Cardiac muscle cell (in vitro differentiated cells and primary cell): ENCODE measurements at regions not wholly inside any gene's neighbourhood (a gene's known extent, or its start where the extent isn't known, plus 50 kb on each side); places are given as distances from the start of the nearest gene placed in this dataset.

Source experiments
- DNase-seq, 2 donors: peaks; one replicate each; pipeline versions ENCODE4 v3.0.0 to v3.0.0-alpha.2; 2010 to 2017; ENCODE audit warnings: low read depth in 1 of 2, low spot score in 1 of 2
- H3K27ac ChIP-seq: fragments of 200-600 bp; sonication (generic); 2 replicates; pipeline ENCODE4 v1.5.1; 2016
- H3K27me3 ChIP-seq: fragments of 200-600 bp; sonication (generic); 2 replicates; pipeline ENCODE4 v1.6.0; 2016; ENCODE audit warnings: control low read depth
- H3K36me3 ChIP-seq: fragments of 200-600 bp; sonication (generic); 2 replicates; pipeline ENCODE4 v1.5.1; 2016; ENCODE audit warnings: control low read depth
- H3K4me1 ChIP-seq: fragments of 200-600 bp; sonication (generic); 2 replicates; pipeline ENCODE4 v1.8.1; 2017; ENCODE audit warnings: low read depth, mild to moderate bottlenecking, mixed run types
- H3K4me3 ChIP-seq: fragments of 200-600 bp; sonication (generic); 2 replicates; pipeline ENCODE4 v1.5.1; 2016; ENCODE audit warnings: mild to moderate bottlenecking
- H3K9me3 ChIP-seq: fragments of 200-600 bp; sonication (generic); 2 replicates; pipeline ENCODE4 v1.5.1; 2017; ENCODE audit warnings: low read depth, mild to moderate bottlenecking, control low read depth
- TF ChIP-seq, protein P1 (sequence below): IDR thresholded peaks from 2 replicates; pipeline ENCODE4 v1.5.1; 2012; ENCODE audit warnings: low read depth, mild to moderate bottlenecking, low read length

GRCh38 chr1:187433598-187433997 lies 604.8 kb downstream of the PLA2G4A start:
- TF ChIP-seq, protein P1, sequence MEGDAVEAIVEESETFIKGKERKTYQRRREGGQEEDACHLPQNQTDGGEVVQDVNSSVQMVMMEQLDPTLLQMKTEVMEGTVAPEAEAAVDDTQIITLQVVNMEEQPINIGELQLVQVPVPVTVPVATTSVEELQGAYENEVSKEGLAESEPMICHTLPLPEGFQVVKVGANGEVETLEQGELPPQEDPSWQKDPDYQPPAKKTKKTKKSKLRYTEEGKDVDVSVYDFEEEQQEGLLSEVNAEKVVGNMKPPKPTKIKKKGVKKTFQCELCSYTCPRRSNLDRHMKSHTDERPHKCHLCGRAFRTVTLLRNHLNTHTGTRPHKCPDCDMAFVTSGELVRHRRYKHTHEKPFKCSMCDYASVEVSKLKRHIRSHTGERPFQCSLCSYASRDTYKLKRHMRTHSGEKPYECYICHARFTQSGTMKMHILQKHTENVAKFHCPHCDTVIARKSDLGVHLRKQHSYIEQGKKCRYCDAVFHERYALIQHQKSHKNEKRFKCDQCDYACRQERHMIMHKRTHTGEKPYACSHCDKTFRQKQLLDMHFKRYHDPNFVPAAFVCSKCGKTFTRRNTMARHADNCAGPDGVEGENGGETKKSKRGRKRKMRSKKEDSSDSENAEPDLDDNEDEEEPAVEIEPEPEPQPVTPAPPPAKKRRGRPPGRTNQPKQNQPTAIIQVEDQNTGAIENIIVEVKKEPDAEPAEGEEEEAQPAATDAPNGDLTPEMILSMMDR, result no peak
- no peaks in the 10 kb centered on the region for H3K9me3 ChIP-seq
- DNase-seq, result no peak
- no peaks in the 10 kb centered on the region for H3K27me3 ChIP-seq
- H3K27ac ChIP-seq, result no peak overlapping the region
- H3K36me3 ChIP-seq, result no peaks in the 10 kb centered on the region
- H3K4me3 ChIP-seq, result no peak overlapping the region
- H3K4me1 ChIP-seq, result peaks cover 5% of the 10 kb centered on the region

- H3K27me3 ChIP-seq, result no peaks in the 10 kb centered on the region
- no peak overlapping the region for H3K27ac ChIP-seq
- DNase-seq, result no peak
- no peak overlapping the region for H3K4me3 ChIP-seq
- H3K9me3 ChIP-seq, result no peaks in the 10 kb centered on the region
- no peaks in the 10 kb centered on the region for H3K36me3 ChIP-seq
- no peaks in the 10 kb centered on the region for H3K4me1 ChIP-seq
- TF ChIP-seq, protein P1, result no peak
Measured at GRCh38 chr1:187442603-187443002, 613.9 kb downstream of the PLA2G4A start.

DNA sequence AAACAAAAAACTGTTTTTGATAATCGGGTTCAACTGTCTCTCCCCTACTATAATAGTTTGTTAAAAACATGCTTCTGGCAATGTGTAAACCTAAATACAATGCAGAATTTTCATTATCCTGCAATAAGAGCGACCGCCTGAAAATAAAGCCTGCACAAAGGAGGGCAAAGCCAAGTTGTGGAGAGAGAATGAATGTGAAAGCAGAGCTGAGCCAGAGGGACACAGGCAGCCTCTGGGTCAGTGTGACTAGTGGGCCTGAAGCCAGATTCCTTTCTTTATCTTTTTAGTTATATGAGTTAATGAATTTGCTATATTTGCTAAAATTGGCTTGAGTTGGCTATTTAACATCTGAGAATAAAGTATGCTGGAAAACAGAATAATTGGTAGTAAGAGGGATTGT lies 615.2 kb downstream of the PLA2G4A start:
- H3K27ac ChIP-seq, result no peak overlapping the region
- no peaks in the 10 kb centered on the region for H3K9me3 ChIP-seq
- no peaks in the 10 kb centered on the region for H3K27me3 ChIP-seq
- DNase-seq, result peak; percentile 2 to 12
- H3K4me1 ChIP-seq, result no peaks in the 10 kb centered on the region
- H3K4me3 ChIP-seq, result no peak overlapping the region
- TF ChIP-seq, protein P1, result no peak
- no peaks in the 10 kb centered on the region for H3K36me3 ChIP-seq

DNA sequence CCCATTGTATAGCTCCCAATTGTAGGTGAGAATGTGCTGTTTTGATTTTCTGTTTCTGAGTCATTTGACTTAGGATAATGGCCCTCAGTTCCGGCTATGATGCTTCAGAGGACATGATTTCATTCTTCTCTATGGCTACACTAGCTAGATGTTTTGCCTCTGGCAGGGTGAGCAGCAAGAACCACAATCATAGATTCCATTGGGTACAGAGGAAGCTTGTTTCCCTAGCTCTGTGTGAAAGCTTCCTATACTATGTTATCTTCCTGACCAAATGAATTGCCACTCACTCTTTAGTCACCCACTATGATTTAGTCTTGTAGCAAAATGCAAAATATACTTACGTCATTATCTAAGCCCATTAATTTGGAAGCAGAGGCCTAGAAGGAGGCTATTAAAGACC lies 616.3 kb downstream of the PLA2G4A start:
- Histone ChIP-seq H3K4me1 (no peaks in the 10 kb centered on the region), H3K4me3 (no peak overlapping the region), H3K9me3 (no peaks in the 10 kb centered on the region), H3K27ac (no peak overlapping the region), H3K27me3 (no peaks in the 10 kb centered on the region), H3K36me3 (no peaks in the 10 kb centered on the region)
- TF ChIP-seq, protein P1, result no peak
- DNase-seq, result no peak

GRCh38 chr1:187451238-187451637 lies 622.5 kb downstream of the PLA2G4A start:
- no peak for DNase-seq
- Histone ChIP-seq H3K4me1 (no peaks in the 10 kb centered on the region), H3K27ac (no peak overlapping the region), H3K4me3 (no peak overlapping the region), H3K36me3 (no peaks in the 10 kb centered on the region), H3K27me3 (no peaks in the 10 kb centered on the region), H3K9me3 (no peaks in the 10 kb centered on the region)
- TF ChIP-seq, protein P1, result no peak

DNA sequence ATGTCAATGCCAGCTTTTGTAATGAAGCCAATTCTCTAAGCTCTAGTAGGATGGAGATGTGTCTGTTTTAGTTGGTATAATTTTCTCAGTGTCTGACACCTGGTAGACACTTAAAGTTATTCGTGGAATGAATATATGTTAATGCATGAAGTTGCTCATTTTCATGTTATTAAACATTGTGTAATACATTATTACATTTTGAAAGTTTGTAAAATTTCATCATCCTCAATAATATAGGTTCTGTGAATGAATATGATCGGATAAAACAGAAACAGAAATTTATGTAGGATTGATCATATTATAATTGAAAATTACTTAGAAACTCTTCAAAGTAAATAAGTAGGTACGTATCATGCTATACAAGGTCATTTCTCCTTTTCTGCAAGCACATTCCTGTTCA lies 625.3 kb downstream of the PLA2G4A start:
- no peaks in the 10 kb centered on the region for H3K27me3 ChIP-seq
- no peaks in the 10 kb centered on the region for H3K4me1 ChIP-seq
- H3K36me3 ChIP-seq, result no peaks in the 10 kb centered on the region
- no peaks in the 10 kb centered on the region for H3K9me3 ChIP-seq
- no peak overlapping the region for H3K4me3 ChIP-seq
- no peak overlapping the region for H3K27ac ChIP-seq
- TF ChIP-seq, protein P1, result no peak
- DNase-seq, result no peak
